ENCODE measurements at regions not wholly inside any gene's neighbourhood (a gene's known extent, or its start where the extent isn't known, plus 50 kb on each side); places are given as distances from the start of the nearest gene placed in this dataset.
A peak's percentile ranks its signal among the peaks of the same experiment; 100 is the strongest.

DNA sequence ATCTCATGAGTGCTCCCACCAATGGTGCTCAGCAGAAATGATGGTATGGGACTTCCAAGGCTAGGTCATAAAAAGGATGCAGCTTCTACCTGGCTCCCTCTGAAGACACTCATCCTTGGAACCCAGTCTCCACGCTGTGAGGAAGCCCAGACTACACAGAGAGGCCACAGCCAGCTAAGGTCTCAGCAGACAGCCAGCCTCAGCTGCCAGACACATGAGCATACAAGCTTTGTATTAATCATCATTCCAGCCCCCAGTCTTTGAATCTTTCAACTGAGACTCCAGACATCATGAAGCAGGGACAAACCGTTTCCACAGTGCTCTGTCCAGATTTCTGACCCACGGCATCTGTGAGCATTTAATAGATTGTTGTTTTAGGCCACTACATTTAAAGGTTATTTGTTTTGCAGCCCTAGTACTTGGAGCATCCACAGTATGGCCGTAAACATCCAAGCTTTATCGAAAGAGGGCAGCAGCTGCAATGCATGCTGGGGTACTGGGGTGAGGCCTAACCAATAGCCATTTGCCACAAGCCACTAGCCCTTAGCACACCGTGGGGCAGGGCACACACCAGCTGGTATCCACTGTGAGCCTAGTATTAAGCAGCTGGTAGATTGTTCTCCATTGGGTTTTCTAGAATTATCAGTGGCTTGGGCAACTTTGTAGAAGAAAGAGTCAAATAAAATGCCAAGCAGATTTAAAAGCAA lies 449.1 kb downstream of the BCOR start:
- no peak for TF ChIP-seq CTCF (IDR thresholded peaks at IDR 0.05)

GRCh38 chrX:39650768-39651347 lies 446.9 kb downstream of the BCOR start:
- no peak for TF ChIP-seq CTCF (IDR thresholded peaks at IDR 0.05)
- H3K27me3 Mint-ChIP-seq (ENCODE audit: low read depth, poor library complexity): peaks cover 42% of the 10 kb centered on the region
- peaks cover 34% of the 10 kb centered on the region for H3K9me3 Mint-ChIP-seq
- H3K4me1 Mint-ChIP-seq: peaks cover 48% of the 10 kb centered on the region
- no peak overlapping the region for H3K27ac Mint-ChIP-seq
- H3K4me3 Mint-ChIP-seq: no peak overlapping the region
- peak; percentile 55 for DNase-seq
- H3K36me3 Mint-ChIP-seq (ENCODE audit: low read depth): no peaks in the 10 kb centered on the region

More for the DNA sequence above, 449.1 kb downstream of the BCOR start:
- Mint-ChIP-seq H3K9me3 (peaks cover 42% of the 10 kb centered on the region), H3K27ac (no peak overlapping the region), H3K4me1 (peaks cover 44% of the 10 kb centered on the region), H3K36me3 (ENCODE audit: low read depth) (no peaks in the 10 kb centered on the region), H3K27me3 (ENCODE audit: low read depth, poor library complexity) (peaks cover 25% of the 10 kb centered on the region), H3K4me3 (no peak overlapping the region)
- DNase-seq: no peak

DNA sequence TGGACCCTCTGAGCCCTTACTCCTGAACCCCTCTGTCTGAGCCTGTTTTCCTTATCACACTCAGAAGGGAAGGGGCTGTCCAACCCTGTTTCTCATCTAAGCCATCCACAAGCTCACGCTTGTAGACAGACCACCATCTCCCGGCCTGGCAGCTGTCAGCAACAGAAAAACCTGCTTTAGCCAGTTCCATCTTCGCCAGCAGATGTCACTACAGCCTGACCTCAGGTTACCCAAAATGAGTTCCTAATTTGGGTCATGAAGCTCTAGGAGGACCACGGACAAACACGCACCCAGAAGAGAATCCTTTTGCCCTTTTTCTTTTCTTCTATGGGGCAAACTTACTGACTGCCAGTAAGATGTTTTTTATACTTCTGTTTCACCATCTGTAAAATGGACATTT lies 445.4 kb downstream of the BCOR start:
- no peak overlapping the region for H3K4me3 Mint-ChIP-seq
- TF ChIP-seq CTCF (IDR thresholded peaks at IDR 0.05): no peak
- H3K36me3 Mint-ChIP-seq (ENCODE audit: low read depth): peaks cover under 1% of the 10 kb centered on the region
- peaks cover 43% of the 10 kb centered on the region for H3K27me3 Mint-ChIP-seq (ENCODE audit: low read depth, poor library complexity)
- peaks cover 26% of the 10 kb centered on the region for H3K9me3 Mint-ChIP-seq
- DNase-seq: no peak
- H3K27ac Mint-ChIP-seq: no peak overlapping the region
- peaks cover 45% of the 10 kb centered on the region for H3K4me1 Mint-ChIP-seq

DNA sequence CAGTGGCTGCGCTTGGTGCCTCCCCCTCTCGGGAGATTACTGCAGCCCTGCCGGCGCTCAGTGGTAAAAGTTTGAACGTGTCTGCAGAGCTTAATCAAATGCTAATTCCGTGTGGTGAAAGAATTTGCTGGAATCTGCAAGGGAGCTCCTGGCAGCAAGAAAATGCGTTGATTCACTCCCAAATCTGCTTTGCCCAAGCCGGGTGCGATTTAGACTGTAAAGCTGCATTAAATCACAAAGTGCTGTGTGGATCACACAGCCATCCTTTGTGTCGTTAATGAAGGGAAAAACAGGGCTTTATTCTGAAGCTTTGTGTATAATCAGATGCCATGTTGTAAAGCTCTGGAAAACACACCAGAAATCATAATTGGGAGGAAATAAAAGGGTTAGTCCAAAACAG lies 444.1 kb downstream of the BCOR start:
- no peak overlapping the region for H3K27ac Mint-ChIP-seq
- DNase-seq: no peak
- H3K4me3 Mint-ChIP-seq: peak overlapping the region; percentile 54

DNA sequence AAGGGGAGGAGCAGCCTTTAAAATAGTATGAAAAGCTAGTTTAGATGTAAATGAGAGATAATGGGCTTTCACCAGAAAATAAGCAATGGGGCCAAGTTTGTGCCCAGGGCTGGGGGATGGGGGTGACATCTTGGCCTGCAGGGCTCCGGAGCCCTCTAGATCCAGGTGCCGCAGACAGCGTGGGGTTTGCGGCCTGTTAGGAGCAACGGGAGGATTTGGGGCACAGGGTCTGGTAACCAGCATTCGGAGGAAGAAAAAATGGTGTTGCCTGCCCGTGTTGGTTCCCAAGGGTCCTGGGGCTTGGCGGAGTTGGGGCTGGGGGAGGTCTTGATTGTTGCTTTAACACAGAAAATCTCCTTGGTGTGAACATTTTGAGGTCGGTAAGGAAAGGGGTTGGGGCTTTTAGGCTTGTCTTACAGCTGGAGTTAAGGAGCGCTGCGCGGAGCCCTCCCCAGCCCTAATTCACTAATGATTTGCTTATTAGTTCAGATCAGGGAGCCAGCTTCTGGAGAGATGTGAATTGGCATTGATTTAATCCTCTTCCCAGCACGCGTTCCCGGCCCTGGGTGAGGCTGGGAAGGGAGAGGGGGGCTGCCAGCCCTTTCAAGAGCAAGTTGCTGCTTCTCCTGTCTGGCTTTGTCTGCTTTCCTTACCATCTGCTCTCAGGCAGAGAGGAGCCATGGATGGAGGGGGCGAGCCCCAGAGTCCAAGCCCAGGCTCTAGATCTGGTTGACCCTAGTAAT lies 443.4 kb downstream of the BCOR start:
- peaks cover 28% of the 10 kb centered on the region for H3K9me3 Mint-ChIP-seq
- no peak overlapping the region for H3K27ac Mint-ChIP-seq
- peaks cover 45% of the 10 kb centered on the region for H3K4me1 Mint-ChIP-seq
- no peak for DNase-seq
- peak overlapping the region; percentile 54 for H3K4me3 Mint-ChIP-seq
- TF ChIP-seq CTCF (IDR thresholded peaks at IDR 0.05): no peak
- peaks cover 5% of the 10 kb centered on the region for H3K36me3 Mint-ChIP-seq (ENCODE audit: low read depth)
- peaks cover 51% of the 10 kb centered on the region for H3K27me3 Mint-ChIP-seq (ENCODE audit: low read depth, poor library complexity)

More for the DNA sequence above, 444.1 kb downstream of the BCOR start:
- H3K27me3 Mint-ChIP-seq (ENCODE audit: low read depth, poor library complexity): peaks cover 51% of the 10 kb centered on the region
- H3K4me1 Mint-ChIP-seq: peaks cover 45% of the 10 kb centered on the region
- no peak for TF ChIP-seq CTCF (IDR thresholded peaks at IDR 0.05)
- H3K9me3 Mint-ChIP-seq: peaks cover 28% of the 10 kb centered on the region
- peaks cover 5% of the 10 kb centered on the region for H3K36me3 Mint-ChIP-seq (ENCODE audit: low read depth)

All from nephron progenitor cell (in vitro differentiated cells).